ENCODE measurements at regions not wholly inside any gene's neighbourhood (a gene's known extent, or its start where the extent isn't known, plus 50 kb on each side); places are given as distances from the start of the nearest gene placed in this dataset.
"Not testable (repeated sequence)": the region's sequence is repeated elsewhere in the genome, so short reads cannot be mapped to it uniquely, and the experiment has no call there.

DNA sequence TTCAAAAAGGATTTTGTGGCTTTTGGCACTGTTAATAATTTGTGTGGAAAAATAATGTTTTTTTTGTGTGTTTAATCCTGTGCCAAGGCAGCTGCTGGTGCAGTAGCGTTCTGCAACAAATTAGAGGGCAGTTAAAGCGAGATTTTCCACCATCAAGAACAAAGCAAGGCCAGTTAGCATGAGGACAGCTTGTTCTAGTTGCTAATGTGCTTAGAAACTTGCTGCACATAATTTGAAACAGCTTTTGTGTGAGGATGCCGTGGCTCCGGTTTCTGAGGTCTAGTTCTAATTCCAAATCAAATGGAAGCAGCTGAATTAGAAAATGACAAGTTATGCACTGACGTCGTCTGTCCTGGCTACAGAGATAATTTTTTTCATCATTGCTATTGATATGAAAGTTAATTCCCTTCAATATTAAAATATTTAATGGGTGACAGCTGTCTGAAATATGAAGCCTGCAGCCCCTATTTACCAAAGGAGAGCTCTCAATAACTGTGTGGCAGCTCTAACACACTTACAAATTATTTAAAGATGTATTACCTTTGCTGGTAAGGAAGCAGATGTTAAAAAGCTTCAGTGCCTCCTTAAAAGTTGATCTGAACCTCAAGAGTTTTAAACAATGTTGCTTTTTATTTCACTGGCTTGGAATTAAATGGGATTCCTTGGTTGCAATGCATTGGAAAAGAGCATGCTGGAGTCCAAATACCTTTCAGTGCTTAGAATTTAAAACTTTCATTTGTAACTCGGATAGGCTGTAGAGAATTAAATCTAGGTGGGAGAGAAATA, 128.6 kb downstream of the SPATA31D1 start:
- no peak for DNase-seq

DNA sequence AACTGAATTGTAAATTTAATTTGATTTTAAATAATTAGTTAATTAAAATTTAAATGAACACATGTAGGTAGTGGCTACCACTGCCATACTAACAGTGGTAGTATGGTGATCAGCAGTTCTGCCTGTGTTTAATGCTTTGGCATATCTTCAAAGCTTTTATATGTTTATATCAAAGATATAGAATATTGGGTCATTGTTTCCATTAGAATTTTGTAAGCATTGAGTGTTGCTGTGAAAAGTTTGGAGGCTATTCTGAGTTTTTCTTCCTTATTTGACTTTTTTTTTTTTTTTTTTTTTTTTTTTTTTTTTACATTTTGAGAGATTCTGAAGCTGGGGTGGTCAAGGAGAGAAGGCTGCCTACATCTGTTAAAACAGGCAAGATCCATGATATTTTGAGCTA, 134.2 kb downstream of the SPATA31D1 start:
- no peak for DNase-seq

DNA sequence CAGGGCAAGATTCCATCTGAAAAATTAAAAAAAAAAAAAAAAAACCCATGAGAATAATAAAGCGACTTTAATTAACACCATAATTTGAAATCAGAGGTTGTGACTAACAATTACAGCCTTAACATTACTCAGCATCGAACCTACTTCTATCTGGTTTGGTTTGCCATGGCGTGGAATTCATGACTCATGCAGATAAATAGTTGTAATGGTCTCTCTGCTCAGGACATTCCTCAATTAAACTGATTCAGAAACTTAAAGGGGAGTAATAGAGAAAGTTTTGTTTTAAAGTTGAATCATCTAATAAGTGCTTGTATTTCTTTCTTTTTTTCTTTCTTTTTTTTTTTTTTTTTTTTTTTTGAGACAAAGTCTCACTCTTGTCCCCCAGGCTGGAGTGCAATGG, 135.5 kb downstream of the SPATA31D1 start:
- DNase-seq, result no peak

DNA sequence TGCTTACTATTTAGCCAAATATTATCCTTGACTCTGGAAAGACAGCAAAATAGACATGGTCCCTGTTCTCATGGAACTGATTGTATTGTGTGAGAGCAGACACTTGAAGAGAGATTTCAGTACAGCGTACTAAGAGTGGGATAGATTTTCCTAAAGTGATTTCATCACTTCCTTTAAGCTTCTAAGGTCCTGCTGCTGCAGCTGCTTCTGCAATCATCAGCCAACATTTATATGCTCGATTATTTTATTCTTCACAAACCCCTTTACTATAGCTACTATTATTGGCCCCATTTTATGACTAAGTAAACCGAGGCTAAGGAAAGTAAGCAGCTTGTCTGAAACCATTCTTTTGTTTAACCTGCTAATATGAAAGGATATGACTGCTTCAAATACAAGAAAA, 137.7 kb downstream of the SPATA31D1 start:
- no peak for DNase-seq

DNA sequence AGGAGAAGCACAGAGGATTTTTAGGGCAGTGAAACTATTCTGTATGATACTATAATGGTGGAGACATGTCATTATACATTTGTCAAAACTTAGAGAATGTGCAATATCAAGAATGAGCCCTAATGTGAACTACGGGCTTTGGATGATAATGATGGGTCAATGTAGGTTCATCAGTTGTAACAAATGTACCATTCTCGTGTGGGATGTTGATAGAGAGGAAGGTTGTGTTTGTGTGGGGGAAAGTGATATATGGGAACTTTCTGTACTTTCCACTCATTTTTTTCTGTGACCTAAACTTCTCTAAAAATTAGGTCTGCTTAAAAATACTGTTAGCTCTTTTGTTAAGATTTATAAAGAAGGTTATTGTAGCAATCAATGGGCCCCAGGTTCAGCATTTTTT, 138.9 kb downstream of the SPATA31D1 start:
- DNase-seq, result no peak

DNA sequence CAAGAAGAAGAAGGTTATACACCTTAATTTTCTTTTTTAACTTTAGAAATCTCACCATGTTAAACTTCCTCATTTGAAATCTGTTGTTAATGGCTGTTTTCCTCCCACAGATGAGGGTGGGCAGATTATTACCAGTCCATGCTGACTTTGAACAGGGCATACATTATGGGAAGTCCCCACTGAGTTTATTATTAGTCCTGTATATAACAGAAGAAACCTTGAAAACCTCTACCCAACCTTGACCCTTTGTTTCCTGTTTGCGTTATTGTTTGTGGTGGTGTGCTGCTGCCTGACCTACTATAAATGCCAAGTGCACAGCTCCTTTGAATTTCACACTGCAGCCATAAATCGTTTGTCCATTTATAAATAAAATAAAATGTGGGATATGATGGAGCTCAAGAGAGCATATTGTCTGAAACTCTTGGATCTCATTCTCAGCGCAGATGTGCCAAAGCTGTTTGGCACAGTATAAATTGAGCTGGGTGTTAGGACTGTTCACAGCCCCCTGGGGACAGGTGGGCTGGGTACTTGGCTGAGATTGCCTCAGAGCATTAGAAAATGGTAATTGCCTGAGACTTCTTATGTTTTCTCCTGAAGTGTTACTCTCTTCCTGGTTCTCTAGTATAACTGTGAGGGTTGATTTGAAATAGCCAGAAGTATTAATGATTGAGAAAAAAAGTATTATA, 139.6 kb downstream of the SPATA31D1 start:
- peak in 1 of 2 donors; percentile 8 for DNase-seq

DNA sequence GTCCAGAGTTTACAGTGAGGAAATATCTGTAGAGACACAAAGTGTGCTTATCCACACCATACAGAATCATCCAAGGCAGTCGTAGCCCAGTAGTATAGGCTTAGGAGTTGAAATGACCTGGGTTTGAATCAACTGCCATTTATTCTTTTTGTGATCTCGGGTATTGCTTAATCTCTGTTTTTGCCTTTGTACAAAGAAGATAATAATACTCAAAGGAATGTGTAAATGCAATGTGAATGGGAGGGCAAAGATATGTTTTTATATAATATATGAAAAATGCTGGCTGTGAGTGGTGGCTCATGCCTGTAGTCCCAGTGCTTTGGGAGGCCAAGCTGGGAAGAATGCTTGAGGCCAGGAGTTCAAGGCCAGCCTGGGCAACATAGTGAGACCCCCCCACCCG, 141.1 kb downstream of the SPATA31D1 start:
- no peak for DNase-seq

DNA sequence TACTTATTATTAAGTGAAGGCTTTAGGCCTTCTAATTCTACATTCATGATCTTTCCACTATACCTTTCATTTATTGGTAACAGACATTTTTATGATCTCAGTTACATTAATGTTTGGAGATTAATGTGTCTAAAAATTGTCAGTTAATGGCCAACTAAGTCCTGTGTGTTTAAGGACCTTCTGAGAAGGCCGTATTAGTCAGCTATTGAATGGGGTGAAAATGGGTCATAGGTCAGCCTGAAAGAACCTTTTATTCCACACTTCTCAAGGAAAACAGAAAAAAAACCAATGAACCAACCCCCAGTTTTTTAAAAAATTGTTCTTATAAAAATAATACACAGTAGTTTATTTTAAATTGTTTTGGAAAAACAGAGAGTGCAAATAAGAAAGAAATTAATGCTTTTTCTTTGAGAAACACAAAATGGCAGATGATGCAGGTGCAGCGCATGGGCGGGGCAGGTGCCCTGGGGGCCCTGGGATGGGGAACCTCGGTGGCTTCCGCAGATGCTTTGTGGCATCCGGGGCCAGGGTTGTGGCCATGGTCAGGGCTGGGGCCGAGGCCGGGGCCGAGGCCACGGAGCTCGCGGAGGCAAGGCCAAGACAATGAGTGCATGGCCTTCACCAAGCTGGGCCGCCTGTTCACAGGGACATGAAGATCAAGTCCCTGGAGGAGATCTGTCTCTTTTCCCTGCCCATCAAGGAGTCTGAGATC, 141.9 kb downstream of the SPATA31D1 start:
- DNase-seq, result no peak

DNA sequence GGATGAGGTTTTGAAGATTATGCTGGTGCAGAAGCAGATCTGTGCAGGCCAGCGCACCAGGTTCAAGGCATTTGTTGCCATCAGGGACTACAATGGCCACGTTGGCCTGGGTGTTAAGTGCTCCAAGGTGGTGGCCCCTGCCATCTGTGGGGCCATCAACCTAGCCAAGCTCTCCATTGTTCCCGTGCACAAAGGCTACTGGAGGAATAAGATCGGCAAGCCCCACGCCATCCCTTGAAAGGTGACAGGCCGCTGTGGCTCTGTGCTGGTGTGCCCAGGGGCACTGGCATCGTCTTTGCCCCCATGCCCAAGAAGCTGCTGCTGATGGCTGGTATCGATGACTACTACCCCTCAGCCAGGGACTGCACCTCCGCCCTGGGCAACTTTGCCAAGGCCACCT, 142.5 kb downstream of the SPATA31D1 start:
- DNase-seq, result no peak

DNA sequence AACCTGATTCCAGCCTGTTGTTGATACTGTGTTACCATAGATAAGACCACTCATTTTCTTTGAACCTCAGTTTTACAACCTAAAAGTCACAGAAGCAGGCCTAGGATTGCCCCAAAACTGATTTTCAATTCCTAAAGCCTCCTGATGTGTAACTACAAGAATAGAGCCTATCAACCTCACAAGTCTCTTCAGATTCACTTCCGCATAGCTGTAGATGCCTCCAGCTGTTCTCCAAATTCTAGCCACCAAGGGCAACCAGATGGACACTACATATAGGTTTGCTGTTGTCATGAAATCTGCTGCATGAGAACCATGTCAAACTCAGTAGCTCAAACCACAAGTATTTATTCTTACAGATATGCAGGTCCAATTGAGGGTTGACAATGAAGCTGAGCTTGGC, 143.5 kb downstream of the SPATA31D1 start:
- DNase-seq, result no peak

DNA sequence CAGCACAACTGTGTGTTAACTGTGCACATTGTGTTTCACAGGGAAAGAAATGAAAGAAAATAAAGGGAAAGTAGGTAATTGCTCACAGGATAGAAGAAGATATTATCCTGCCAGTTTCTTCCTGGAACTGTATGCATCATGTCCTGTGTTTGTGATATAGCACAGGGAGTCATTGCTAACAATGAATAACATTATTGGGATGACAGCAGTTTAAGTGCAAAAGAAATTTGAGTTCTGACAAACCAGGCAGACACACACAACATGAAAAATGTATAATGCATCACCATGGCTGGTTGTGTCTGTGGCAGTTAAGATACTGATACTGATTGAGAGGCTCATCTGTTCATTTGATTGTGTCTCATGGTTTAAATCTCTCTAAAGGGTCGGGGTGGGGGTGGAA, 145.4 kb downstream of the SPATA31D1 start:
- DNase-seq, result no peak

DNA sequence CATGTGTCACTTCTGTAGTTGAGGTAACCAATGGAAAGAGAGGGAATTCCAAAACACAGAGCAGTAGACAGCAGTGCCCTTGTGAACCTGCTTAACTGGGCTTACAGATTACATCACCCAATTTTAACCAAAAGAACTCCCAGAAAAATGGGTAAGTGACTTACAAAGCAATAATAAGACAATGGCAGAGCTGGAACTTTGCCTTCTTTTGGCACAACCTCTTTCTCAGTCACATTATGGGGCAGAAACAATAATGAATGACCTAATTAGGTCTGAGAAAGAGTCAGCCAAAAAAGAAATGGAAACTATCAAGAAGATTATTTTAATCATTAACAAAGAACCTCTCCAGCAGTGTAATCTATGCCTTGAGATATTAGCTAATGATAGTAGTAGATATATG, 146.5 kb downstream of the SPATA31D1 start:
- DNase-seq, result no peak

DNA sequence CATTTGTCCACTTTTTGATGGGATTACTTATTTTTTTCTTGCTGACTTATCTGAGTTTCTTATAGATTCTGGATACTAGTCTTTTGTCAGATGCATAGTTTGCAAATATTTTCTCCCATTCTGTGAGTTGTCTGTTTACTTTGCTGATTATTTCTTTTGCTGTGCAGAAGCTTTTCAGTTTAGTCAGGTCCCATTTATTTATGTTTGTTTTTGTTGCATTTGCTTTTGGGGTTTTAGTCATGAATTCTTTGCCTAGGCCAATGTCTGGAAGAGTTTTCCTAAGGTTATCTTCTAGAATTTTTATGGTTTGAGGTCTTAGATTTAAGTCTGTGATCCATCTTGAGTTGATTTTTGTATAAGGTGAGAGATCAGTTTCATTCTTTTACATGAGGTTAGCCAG, 149.5 kb downstream of the SPATA31D1 start:
- not testable (repeated sequence) for DNase-seq

DNA sequence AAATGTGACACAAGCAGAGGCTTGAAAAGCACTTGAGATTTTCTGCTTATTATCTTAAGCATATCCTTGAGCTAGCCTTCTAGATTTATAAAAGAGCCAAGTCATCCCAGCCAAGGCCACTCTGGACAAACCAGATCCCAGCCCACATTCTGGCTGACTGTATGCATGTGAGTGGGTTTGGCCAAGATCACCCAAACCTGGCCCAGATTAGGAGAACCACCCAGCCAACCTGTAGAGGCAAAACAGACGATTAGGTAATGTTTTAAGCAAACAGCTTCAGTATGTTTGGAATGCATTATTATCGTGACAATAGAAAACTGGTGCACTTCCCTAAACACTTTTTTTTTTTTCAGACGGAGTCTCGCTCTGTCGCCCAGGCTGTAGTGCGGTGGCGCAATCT, 151.9 kb downstream of the SPATA31D1 start:
- no peak for DNase-seq

DNA sequence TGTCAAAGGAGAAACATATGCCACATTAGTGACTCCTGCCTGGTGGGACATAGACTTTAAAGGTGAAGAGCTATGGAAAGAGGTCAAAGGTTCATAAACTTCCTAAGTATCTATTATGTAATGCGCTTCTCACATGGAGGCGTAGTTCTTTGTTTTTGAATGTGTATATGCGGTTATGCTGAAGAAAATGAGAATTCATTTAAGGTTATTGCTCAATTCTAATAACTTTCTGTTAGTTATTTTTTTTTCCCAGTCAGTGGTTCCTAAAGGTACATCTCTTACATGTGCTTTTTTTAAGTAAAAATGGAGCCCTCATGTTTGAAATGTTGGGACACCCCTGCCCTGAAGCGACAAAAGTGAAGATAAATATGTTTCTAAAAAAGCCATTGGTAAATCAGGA, 156.2 kb downstream of the SPATA31D1 start:
- no peak for DNase-seq

DNA sequence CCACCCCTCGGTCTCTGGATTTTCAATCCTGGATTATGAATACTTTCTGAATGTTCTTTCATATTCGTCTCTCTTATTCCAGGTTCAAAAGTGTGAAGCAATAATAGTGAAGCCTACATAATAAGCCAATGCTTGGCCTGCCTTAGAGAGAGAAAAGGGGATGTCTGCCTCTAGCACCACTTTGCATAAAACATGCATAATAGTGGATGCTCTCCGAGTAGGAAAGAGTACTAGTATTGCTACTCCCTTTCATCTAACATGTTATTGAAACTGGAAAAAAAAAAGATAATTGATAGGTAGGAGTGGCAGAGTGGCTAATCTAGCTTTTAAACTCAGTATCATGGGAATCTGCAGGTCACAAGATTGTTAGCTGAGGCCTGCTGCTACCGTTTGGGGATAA, 158.1 kb downstream of the SPATA31D1 start:
- DNase-seq, result no peak

DNA sequence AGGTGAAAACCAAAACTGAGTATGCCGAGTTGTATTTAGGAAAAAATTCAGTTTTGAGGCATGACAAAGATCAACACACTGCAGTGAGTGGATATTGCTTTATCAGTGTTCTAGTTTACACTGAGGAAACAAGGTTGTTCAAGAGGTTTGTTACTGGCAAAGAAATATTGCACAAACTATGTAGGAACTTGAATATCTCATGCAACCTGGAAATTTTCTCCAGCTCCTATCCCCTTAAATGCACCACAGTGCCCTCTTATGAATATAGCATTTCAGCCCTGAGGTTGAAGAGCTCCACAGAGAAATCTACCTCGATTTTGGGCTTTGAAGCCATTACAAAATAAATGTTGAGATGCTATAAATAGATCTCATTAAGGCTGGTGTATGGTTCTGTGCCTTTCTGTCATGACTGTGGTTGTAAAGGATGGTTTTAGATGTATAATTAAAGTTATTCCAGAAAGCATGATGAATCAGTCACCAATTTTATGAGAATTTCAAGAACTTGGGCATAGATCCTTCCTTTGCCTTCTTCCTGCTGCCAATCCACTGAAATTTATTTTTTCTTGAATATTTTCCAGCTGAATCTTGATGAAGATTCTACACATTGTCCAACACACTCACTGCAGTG, 159.3 kb downstream of the SPATA31D1 start:
- no peak for DNase-seq

DNA sequence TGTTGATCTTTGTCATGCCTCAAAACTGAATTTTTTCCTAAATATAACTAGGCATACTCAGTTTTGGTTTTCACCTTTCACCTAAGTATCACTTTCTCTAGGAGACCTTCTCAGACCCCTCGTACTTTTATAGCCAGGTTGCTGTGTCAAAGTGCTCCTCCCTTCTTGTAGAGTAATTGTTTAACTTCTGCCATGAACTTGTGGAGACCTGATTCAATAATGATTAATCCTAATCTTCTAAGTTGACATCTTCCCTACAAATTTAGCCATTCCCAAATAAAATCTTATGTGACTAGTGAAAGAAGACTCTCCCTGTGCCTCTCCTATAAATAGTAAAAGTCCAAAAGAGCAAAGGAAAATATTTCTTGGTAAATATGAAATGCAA, 159.8 kb downstream of the SPATA31D1 start:
- DNase-seq, result no peak

DNA sequence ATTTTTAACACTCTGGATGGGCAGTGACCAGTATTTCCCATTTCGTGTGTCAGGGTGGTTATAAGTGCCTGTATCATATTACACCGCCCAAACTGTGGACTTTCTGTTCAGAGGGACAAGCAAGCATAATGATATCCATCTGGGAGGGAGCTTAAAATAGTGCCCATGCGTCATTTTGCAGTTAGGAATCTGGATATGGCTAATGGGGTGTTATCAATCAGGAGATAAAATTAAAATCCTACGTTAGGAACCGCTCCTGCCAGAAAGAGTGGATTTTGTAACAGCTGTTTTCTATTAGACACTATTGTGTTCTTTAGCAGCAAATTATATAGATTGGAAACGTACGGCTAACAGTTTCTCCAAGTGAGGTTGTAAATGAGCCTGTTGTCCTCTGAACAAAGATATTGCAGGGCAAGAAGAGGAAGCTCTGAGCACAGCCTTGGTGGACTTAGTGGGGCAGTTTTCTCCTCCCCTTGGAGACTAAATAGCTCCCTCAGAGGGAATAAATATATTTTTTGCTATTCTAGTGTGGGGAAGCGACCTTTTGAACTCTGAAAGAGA, 160.4 kb downstream of the SPATA31D1 start:
- no peak for DNase-seq

DNA sequence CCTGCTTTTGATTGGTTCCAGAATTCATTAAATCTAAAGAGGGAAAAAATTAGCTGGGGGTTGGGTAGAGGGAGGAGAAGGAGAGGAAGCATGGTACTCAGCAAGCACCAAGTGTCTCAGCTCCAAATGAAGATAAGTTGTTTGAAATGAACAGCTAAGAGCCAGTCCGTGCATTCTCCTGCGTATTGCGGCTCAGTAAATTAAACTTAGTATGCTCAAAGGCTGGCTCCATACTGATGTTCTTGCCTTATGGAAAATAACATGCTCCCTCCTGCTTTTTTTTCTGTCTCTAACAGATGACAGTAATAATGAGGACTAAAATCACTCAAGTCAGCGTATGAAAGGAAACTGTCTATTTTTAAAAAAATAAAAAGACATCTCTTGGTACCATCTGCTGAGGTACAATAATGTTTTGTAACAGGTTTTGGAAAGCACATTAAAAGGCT, 161.0 kb downstream of the SPATA31D1 start:
- no peak for DNase-seq

DNA sequence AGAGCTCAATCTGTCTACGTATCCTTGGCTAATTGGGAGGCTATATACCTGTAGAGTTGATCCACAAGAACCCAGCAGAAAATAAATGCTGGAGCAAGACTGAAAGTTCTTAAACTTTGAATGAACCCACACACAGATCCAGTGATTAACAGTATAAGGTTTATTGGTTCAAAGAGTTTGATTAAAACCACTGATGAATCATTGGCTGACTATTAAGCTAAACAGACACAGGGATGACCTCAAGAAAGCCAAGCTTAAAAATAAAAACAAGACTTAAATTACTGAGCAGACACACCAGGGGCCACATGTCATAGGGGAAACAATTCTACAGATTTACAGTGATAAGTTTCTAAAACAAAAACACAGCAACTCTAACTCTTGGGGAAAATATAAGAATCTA, 163.6 kb downstream of the SPATA31D1 start:
- no peak for DNase-seq

DNA sequence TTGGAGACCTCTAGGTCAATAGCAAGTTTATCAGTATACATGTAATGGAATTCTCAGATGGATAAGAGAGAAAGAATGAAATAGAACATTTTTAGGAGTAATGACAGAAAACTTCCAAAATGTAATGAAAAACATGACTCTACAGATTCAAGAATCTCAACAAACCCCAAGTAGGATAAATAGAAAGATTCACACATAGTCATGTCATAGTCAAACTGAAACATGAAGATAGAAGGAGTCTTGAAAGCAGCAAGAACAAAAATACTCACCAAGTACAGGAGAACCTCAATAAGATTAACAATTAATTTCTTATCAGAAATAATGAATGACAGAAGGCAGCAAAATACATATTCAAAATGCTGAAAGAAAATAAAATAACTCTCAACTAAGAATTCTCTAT, 164.5 kb downstream of the SPATA31D1 start:
- no peak for DNase-seq

DNA sequence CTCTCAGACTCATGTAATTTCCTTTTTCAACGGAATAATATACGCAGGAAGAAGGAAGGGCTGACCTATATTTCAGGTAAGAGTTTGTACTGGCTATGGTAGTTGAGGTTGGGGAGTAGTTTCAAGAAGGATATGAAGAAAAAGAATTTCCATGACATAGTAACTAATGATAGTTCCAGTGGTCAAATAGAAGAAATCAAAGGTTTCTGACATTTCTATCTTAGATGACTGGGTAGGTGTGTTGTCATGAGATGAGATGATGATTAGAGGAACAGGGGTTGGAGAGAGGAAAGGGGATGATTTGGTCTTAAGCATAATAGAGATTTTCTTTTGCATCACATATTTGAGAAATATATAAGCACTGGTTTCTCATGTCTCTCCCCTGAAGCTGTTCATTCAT, 166.0 kb downstream of the SPATA31D1 start:
- no peak for DNase-seq

All from CD4-positive, alpha-beta T cell treated with Interferon alpha-2 for 1 hour (primary cell).